ENCODE measurements at regions not wholly inside any gene's neighbourhood (a gene's known extent, or its start where the extent isn't known, plus 50 kb on each side); places are given as distances from the start of the nearest gene placed in this dataset.

DNA sequence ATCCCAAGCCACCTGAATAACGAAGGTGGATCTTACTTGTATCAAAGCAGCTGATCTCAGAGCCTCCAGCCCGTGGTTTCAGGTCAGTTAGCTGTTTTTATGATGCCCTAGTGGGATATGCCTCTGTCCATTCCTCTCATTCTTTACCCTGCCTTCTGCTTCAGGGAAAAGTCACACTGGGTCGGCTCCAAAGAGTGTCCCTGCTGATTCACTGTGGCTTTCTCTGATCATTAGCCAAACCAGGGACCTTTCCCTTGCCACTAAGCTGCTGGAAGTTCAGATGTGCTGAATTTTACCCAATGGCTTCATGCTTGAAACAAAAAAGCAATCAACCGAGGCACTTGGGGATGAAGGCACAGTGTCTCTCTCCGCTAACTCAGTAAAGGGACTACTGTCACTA lies 170.2 kb upstream of the SALL1 start:
- TF ChIP-seq, protein P1, sequence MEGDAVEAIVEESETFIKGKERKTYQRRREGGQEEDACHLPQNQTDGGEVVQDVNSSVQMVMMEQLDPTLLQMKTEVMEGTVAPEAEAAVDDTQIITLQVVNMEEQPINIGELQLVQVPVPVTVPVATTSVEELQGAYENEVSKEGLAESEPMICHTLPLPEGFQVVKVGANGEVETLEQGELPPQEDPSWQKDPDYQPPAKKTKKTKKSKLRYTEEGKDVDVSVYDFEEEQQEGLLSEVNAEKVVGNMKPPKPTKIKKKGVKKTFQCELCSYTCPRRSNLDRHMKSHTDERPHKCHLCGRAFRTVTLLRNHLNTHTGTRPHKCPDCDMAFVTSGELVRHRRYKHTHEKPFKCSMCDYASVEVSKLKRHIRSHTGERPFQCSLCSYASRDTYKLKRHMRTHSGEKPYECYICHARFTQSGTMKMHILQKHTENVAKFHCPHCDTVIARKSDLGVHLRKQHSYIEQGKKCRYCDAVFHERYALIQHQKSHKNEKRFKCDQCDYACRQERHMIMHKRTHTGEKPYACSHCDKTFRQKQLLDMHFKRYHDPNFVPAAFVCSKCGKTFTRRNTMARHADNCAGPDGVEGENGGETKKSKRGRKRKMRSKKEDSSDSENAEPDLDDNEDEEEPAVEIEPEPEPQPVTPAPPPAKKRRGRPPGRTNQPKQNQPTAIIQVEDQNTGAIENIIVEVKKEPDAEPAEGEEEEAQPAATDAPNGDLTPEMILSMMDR (IDR thresholded peaks at IDR 0.05 in 8 of 11, conservative IDR thresholded peaks at IDR 0.05 in 3 of 11), result no peak
- no peak for TF ChIP-seq POLR2A (IDR thresholded peaks at IDR 0.05)
